Activated naive CD4-positive, alpha-beta T cell treated with anti-CD3 and anti-CD28 coated beads, Interleukin-2, amount 50 U/mL, for 72 hours (primary cell): ENCODE measurements at regions not wholly inside any gene's neighbourhood (a gene's known extent, or its start where the extent isn't known, plus 50 kb on each side); places are given as distances from the start of the nearest gene placed in this dataset.

Experiments used
- ATAC-seq, 2 donors: fragments of 150-1000 bp; cut with Tn5 transposase; 2 replicates each; pipeline ENCODE4 v1.10.0; 2021; ENCODE audit warnings: mild to moderate bottlenecking in 2 of 2, moderate library complexity in 2 of 2
- DNase-seq, 2 donors: peaks; one replicate each; pipeline ENCODE4 v3.0.0; 2021 to 2022; ENCODE audit warnings: low spot score in 2 of 2
- H3K27ac Mint-ChIP-seq, 2 donors: one replicate each; pipeline ENCODE4 v1.8.0; 2022; ENCODE audit warnings: mild to moderate bottlenecking in 2 of 2, mixed read lengths in 2 of 2
- H3K36me3 Mint-ChIP-seq, 2 donors: one replicate each; pipeline ENCODE4 v1.8.0; 2022; ENCODE audit warnings: mixed read lengths in 2 of 2
- H3K9me3 Mint-ChIP-seq, 2 donors: one replicate each; pipeline ENCODE4 v1.8.0; 2022; ENCODE audit warnings: mixed read lengths in 2 of 2

GRCh38 chr4:28386776-28387175, 1526.1 kb downstream of the STIM2 start:
- H3K27ac Mint-ChIP-seq: no peak overlapping the region
- no peak for DNase-seq
- peaks cover 16 to 26% of the 10 kb centered on the region in 2 donors for H3K9me3 Mint-ChIP-seq
- peaks cover 0 to 2% of the 10 kb centered on the region in 2 donors for H3K36me3 Mint-ChIP-seq
- no peak for ATAC-seq

DNA sequence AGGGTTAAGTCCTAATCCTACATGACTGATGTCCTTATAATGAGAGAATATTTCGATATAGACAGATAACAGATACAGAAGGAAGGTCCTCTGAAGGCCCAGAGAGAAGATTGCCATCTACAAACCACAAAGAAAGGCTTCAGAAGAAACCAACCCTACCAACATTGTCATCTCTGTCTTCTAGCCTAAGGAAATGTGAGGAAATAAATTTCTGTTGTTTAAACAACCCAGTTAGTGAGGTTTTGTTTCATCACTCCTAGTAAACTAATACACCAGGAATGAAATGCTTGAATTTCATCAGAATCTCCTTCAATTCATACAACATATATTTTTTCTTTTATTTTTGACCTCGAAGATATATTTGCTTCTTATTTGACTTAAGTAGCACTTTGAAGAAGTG, 1527.8 kb downstream of the STIM2 start:
- Mint-ChIP-seq H3K27ac (no peak overlapping the region), H3K36me3 (peaks cover 0 to 5% of the 10 kb centered on the region in 2 donors), H3K9me3 (peaks cover 21 to 25% of the 10 kb centered on the region in 2 donors)
- ATAC-seq: no peak
- DNase-seq: no peak

GRCh38 chr4:28391877-28392276, 1531.2 kb downstream of the STIM2 start:
- no peak overlapping the region for H3K27ac Mint-ChIP-seq
- H3K9me3 Mint-ChIP-seq: peaks cover 14 to 18% of the 10 kb centered on the region in 2 donors
- peaks cover 0 to 5% of the 10 kb centered on the region in 2 donors for H3K36me3 Mint-ChIP-seq
- DNase-seq (no peak), ATAC-seq (no peak)

- H3K27ac Mint-ChIP-seq: no peak overlapping the region
- ATAC-seq (no peak), DNase-seq (no peak)
- H3K9me3 Mint-ChIP-seq: peaks cover 20 to 21% of the 10 kb centered on the region in 2 donors
- peaks cover 1 to 17% of the 10 kb centered on the region in 2 donors for H3K36me3 Mint-ChIP-seq
Measured at GRCh38 chr4:28402751-28403150, 1542.1 kb downstream of the STIM2 start.

- ATAC-seq (no peak), DNase-seq (no peak)
- H3K9me3 Mint-ChIP-seq: peaks cover 0 to 18% of the 10 kb centered on the region in 2 donors
- no peaks in the 10 kb centered on the region for H3K36me3 Mint-ChIP-seq
- no peak overlapping the region for H3K27ac Mint-ChIP-seq
Measured at GRCh38 chr4:28421221-28421620, 1560.6 kb downstream of the STIM2 start.

- DNase-seq: no peak
- Mint-ChIP-seq H3K36me3 (no peaks in the 10 kb centered on the region), H3K9me3 (peaks cover 16 to 35% of the 10 kb centered on the region in 2 donors), H3K27ac (no peak overlapping the region)
- no peak for ATAC-seq
Measured at GRCh38 chr4:28426251-28426650, 1565.6 kb downstream of the STIM2 start.

DNA sequence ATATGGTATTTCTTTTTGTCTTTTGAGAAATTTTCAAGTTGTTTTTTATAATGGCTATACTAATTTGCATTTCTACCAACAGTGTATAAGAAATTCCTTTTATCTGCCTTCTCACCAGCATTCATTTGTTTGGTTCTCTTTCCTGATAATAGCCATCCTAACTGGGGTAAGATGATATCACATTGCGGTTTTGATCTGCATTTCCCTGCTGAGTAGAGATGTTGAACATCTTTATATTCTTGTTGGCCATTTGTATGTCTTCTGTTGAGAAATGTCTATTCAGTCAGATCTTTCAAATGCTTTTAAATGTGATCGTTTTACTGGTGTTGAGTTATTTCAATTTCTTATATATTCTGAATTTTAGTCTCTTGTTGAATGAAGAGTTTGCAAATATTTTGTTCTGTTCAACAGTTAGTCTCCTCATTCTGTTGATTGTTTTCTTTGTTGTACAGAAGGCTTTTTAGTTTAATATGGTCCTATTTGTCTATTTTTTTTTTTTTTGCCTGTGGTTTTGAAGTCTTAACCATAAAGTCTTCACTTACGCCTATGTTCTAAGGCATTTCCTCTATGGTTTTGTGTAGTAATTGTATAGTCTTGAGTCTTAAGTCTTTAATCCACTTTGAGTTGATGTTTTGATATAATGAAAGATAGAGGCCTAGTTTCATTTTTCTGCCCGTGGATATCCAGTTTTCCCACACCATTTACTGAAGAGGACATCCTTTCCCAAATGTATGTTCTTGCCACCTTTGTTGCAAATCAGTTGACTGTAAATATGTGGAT, 1566.9 kb downstream of the STIM2 start:
- H3K36me3 Mint-ChIP-seq: no peaks in the 10 kb centered on the region
- H3K27ac Mint-ChIP-seq: no peak overlapping the region
- ATAC-seq: no peak

GRCh38 chr4:28432348-28433025, 1571.8 kb downstream of the STIM2 start:
- no peak overlapping the region for H3K27ac Mint-ChIP-seq

More for the DNA sequence above, 1566.9 kb downstream of the STIM2 start:
- no peak for DNase-seq
- H3K9me3 Mint-ChIP-seq: peaks cover 16 to 37% of the 10 kb centered on the region in 2 donors

GRCh38 chr4:28435314-28435713, 1574.7 kb downstream of the STIM2 start:
- no peak for ATAC-seq

More at GRCh38 chr4:28432348-28433025, 1571.8 kb downstream of the STIM2 start:
- no peak for ATAC-seq
- Mint-ChIP-seq H3K36me3 (no peaks in the 10 kb centered on the region), H3K9me3 (peaks cover 17 to 23% of the 10 kb centered on the region in 2 donors)
- no peak for DNase-seq

GRCh38 chr4:28436191-28437080, 1575.8 kb downstream of the STIM2 start:
- Mint-ChIP-seq H3K27ac (no peak overlapping the region), H3K9me3 (peaks cover 12 to 18% of the 10 kb centered on the region in 2 donors), H3K36me3 (no peaks in the 10 kb centered on the region)
- ATAC-seq (no peak), DNase-seq (no peak)

More at GRCh38 chr4:28435314-28435713, 1574.7 kb downstream of the STIM2 start:
- no peaks in the 10 kb centered on the region for H3K36me3 Mint-ChIP-seq
- H3K27ac Mint-ChIP-seq: no peak overlapping the region
- DNase-seq: no peak
- H3K9me3 Mint-ChIP-seq: peaks cover 6 to 18% of the 10 kb centered on the region in 2 donors

GRCh38 chr4:28443371-28443770, 1582.7 kb downstream of the STIM2 start:
- Mint-ChIP-seq H3K27ac (no peak overlapping the region), H3K9me3 (peaks cover 21 to 22% of the 10 kb centered on the region in 2 donors), H3K36me3 (peaks cover 0 to 5% of the 10 kb centered on the region in 2 donors)
- DNase-seq (no peak), ATAC-seq (no peak)

DNA sequence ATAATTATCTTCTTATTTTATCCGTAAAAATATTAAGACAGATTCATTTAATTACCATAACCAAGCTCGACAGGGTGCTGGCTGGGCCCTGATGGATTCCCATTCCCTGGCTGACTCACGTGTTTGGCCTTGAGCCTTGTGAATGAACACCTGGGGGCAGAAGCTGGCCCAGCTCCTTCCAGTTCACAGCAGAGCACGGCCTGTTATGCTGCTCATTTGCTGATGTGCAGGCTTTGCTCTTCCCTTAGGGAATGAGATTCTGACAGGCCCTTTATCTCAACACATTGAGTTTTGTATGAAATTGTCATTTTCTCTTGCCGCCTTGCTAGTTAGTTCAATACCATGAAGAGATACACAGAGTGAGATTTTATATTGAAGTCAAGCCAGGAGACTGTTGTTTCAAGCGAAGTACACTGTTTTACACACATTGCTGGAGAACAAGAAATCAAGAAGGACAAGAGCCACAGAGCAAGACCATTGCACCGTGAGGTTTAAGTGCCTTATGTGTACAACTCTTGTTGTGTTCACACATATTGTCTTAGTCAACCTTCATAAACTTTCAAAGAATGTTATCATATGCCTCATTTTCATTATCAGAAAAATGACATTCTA, 1583.3 kb downstream of the STIM2 start:
- Mint-ChIP-seq H3K36me3 (peaks cover 0 to 5% of the 10 kb centered on the region in 2 donors), H3K9me3 (peaks cover 21 to 22% of the 10 kb centered on the region in 2 donors), H3K27ac (no peak overlapping the region)
- no peak for DNase-seq
- no peak for ATAC-seq

GRCh38 chr4:28444886-28445496, 1584.3 kb downstream of the STIM2 start:
- DNase-seq (no peak), ATAC-seq (no peak)
- H3K36me3 Mint-ChIP-seq: peaks cover 0 to 5% of the 10 kb centered on the region in 2 donors
- H3K27ac Mint-ChIP-seq: no peak overlapping the region
- H3K9me3 Mint-ChIP-seq: peaks cover 21 to 27% of the 10 kb centered on the region in 2 donors

DNA sequence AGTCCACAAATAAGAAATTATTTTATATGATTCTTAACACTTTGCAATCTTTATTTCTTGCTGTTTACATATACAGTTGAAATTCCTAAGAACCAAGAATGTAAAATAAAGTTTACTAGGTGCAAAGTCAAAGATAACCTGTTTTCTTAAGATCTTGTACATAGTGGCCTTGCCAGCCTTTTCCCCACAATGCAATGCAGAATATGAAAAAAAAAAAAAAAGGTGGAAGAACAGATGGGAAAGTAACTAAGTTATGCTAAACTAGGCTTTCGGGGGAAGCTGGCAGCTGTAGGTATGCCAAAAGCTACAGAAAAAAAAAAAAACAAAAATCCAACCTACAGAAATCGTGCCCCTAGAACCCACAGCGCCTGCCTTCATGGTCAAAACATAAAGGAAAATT, 1588.4 kb downstream of the STIM2 start:
- no peak for DNase-seq
- H3K9me3 Mint-ChIP-seq: peaks cover 15 to 20% of the 10 kb centered on the region in 2 donors
- H3K36me3 Mint-ChIP-seq: peaks cover 0 to 2% of the 10 kb centered on the region in 2 donors
- no peak for ATAC-seq
- H3K27ac Mint-ChIP-seq: no peak overlapping the region

GRCh38 chr4:28451346-28451745, 1590.7 kb downstream of the STIM2 start:
- Mint-ChIP-seq H3K27ac (no peak overlapping the region), H3K9me3 (peaks cover 25 to 27% of the 10 kb centered on the region in 2 donors), H3K36me3 (peaks cover 0 to 12% of the 10 kb centered on the region in 2 donors)
- DNase-seq: no peak
- ATAC-seq: no peak
